IPS-NIHi7 (cell line): ENCODE measurements at regions not wholly inside any gene's neighbourhood (a gene's known extent, or its start where the extent isn't known, plus 50 kb on each side); places are given as distances from the start of the nearest gene placed in this dataset.

Experiments used
- DNase-seq: peaks from one replicate; pipeline ENCODE4 v3.0.0; 2012; ENCODE audit warnings: mixed read lengths; ENCODE audit errors: extremely low spot score

DNA sequence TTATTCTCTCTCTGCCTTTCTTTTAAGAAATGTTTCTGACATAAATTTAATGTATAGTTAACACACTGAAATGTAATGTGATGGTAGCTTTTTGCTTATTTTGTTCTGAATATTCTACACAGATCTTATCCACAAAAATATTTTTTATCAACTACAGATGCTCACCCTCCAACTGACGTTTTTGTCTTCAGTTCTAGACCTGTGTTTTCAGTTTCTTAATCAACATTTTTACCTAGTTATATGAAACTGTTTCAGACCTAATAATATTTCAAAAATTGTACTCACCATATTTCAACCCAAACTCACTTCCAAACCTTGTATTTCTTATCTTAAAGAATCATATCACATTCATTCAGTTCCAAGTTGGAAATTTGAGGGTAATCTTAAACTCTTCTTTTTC, 452.8 kb downstream of the RFPL4B start:
- no peak for DNase-seq

- no peak for DNase-seq
Measured at GRCh38 chr6:112800439-112800838, 453.3 kb downstream of the RFPL4B start.

DNA sequence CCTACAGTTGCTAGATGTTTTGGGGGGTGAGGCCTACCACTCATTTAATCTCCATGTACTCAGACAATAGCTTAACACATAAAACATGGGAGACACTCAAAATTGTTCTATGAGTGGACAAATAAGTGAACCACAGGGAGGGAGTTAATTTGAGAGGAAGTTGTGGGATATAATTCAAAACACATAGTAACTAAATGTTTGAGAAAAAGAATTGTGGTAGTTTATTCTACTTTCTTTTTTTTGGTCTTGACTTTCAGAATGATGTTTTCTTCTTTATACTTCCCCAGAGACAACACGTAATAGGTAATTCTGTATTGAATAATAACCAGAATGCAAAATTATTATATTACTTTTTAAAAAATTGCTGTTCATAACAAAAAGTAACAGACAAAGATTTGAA, 453.8 kb downstream of the RFPL4B start:
- no peak for DNase-seq

GRCh38 chr6:112801468-112802080, 454.4 kb downstream of the RFPL4B start:
- no peak for DNase-seq

DNA sequence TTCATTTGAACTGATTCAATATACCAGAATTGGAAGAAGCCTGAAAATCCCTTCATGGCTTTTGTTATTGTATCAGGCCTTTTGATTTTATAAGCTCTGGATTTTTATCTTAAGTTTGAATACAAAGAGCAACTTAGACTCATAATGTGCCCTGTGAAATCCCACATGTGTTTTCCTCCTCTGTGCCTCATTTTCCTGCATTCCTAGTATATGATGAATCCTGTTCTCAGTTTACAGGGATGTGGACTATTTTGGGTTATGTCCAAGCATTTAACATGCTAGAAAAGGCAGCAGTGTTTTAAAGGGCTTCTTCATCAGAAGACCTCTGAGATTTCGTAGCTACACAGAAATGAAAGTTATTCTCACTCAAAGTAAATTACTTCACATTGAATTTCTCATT, 455.0 kb downstream of the RFPL4B start:
- DNase-seq: no peak

DNA sequence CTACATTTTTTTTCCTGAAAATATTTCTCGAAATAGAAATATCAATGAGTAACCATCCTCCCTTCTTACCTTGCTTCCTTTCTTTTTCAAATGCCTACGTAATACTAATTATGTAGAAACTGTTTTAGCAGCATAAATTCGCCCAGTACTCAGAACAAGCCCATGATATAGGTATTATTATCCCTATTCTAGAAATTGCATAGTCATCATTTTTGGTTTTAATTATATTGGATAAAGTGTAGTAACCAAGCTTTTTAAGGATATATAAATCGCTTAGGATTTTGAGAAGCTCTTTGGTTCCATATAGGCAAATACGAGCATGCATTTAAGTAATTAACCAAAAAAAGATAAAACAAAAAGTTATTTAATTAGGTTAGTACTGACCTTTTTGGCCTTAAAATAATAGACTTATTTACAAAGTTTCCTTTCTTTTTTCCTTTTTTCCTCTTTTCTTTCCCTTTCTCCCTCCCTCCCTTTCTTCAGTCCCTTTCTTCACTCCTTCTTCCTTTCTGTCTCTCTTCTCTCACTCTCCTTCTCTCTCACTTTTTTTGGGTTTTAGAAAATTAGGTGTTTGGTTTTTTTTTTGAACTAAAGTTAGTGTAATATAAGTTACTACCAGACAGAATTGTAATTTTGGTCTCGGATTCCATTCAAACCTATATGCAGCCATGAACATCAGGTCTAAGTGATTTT, 457.7 kb downstream of the RFPL4B start:
- no peak for DNase-seq

- no peak for DNase-seq
Measured at GRCh38 chr6:112806163-112806865, 459.2 kb downstream of the RFPL4B start.

GRCh38 chr6:112821476-112821875, 474.3 kb downstream of the RFPL4B start:
- DNase-seq: no peak

DNA sequence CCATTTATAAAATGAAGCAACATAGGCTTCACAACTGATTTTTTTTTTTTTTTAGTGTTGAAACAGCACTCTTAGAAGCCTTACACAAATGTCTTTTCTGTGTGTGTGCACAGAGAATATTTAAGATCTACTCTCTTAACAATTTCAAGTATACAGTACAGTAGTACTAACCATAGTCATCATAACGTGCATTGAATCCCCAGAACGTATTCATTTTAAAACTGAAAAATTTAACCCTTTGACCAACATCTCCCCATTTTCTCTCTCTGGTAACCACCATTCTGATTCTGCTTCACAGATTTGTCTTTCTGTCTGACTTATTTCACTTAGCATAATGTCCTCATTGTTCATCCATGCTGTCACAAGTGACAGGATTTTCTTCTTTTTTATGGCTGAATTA, 475.6 kb downstream of the RFPL4B start:
- DNase-seq: no peak

DNA sequence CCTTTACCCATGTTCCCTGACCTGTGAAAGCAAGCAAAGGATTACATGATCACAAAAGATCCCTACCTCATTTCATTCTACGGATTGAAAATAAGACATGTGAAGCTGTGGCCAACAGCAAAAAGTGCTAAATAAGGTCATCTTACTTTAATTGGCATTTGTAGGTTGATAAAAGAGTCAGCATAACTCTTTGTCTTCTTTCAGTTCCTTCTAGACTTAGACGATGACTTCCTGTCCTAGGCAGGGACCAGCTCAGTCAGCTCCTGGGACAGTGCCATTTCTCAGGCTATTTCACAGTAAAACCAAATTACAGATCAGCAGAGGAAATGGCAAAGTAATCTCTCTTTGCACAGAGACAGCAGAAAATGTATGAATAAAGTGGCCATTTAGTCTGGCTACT, 480.7 kb downstream of the RFPL4B start:
- no peak for DNase-seq

- DNase-seq: no peak
Measured at GRCh38 chr6:112831022-112831421, 483.9 kb downstream of the RFPL4B start.

GRCh38 chr6:112833581-112834131, 486.5 kb downstream of the RFPL4B start:
- DNase-seq: no peak

DNA sequence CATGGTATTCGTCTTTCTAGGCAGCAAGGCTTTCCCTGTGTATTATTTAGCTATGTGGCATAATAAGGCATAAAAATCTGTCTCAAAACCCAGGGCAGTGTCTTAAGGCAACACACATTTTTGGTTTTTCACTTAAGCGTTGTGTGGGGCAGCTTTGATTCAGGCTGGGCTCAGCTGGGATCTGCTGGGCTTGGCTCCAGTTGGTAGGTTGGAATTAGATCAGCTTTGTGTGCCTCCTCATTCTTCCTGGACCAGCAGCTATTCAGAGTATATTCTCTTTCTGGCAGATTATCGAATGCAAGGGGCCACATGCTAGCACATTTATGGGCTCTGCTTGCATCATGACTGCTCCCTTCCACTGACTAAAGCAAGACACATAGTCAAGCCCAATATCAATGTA, 487.9 kb downstream of the RFPL4B start:
- no peak for DNase-seq

- DNase-seq: no peak
Measured at GRCh38 chr6:112839525-112839961, 492.4 kb downstream of the RFPL4B start.

DNA sequence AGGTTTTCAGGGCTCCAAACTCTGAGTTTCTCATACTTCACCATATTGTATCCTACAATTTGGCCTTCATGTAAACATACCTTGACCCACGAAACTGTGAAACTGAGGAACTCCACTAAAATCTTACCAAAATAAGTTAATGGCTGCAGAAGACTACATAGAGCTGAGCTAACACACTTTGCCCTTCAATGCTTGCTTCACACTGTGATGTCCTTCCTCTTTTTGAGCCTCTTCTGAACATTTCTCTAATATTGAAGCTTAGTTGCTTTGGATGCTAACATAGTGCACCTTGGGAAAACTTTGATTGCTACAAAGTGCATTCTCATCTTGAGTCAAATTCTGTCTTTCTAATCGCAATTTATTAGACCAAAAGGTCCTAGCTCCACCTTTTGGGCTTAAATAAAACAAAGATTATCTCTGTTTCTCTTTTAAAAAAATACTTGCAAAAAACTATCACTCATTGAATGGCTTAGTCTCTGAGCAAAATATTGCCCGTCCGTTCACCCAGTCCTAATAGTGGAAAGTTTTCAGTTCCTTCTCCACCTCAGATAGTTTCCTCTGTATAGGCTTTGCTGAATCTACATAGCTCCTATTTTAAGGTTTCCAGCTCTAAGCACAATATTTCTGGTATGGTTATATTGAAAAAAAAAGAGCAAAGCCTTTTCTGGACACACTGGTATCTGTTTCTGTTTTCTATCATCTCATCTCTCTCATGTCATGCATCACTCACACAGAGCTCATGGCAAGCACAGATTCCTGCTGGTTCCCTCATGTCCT, 494.6 kb downstream of the RFPL4B start:
- DNase-seq: no peak

GRCh38 chr6:112842330-112842685, 495.2 kb downstream of the RFPL4B start:
- DNase-seq: no peak

DNA sequence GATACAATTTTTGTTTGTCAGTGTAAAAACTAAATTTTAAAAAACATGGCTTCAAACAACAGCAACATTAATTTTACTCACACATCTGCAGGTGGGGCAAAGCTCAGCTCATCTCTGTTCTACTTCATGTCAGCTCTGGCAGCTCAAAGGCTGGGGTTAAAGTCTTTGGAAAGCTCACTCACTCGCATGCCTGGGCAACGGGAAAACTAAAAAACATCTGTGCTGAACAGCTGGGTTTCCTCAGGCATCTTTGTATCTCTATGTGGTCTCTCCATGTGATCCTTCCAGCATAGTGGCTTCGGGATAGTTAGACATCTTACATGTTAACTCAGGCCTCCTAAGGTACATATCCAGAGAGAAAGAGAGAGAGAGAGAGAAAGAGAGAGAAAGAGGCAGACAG, 499.6 kb downstream of the RFPL4B start:
- DNase-seq: no peak

DNA sequence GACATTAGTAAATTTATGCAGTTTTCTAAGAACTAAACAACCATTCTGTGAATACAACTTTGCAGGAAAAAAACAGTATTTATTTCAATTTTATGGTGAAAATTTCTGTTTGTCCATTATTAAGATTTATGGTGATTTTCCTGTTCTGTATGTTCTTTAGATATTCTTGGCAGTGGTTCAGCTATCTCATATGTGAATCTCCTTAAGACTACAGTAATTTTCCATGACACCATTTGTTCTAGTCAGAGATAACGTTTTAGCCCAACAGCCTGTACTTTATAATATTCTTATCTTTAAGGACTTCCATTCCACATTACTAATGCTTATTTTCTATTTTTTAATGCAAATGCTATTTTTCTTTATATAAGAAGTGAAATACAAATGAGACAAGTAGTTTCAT, 504.0 kb downstream of the RFPL4B start:
- DNase-seq: no peak

DNA sequence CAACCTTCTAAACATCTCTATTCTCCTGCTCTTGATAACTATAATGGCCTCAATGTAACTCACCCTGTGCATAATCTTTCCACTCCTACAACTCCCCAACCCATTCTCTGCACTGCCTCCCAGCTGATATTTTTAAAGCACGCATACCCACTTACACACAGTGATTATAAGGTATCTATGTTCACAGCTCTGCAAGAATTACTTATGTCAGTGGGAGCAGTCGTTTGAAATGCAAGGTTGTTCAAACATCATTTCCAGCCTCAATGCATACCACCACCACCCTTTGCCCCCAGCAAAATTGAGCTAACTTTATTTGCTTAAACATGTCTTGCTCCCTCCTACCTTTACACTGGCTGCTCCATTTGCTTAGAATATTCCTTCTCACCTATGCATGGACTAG, 506.0 kb downstream of the RFPL4B start:
- no peak for DNase-seq

DNA sequence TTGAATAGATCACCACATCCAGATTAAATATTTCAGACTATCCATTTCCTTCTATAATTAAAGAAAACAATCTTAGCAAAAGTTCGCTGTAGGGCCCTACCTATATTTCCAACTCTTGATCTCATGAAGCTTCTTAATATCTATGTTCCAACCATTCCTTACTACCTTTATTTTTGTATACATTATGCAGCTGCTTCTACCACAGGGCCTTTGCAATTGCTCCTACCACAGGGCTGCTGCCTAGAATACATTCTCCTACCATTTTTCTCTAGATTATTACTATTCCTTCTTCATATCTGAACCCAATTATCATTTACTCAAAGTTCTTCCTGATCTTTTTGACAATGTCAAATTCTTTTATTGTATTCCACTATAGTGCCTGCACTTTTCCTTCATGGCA, 516.6 kb downstream of the RFPL4B start:
- no peak for DNase-seq

- no peak for DNase-seq
Measured at GRCh38 chr6:112865131-112865530, 518.0 kb downstream of the RFPL4B start.

DNA sequence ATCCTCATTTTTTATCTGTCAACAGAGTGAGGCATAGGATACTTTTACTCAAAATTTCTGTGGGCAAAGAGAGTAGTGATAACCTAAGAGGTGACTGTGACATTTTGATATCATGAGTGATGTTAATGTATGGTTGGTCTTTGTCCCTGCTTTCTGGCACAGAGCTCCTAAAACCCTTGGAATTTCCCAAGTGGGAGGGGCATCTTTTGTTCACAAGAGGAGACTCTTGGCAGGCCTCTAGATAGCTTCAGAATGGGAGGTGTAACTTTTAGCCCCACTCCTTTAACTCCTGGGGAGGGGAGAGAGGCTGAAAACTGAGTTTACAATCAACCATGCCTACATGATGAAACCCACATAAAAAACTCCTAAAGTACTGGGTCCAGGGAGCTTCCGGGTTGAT, 527.8 kb downstream of the RFPL4B start:
- DNase-seq: peak; percentile 6
